Trophoblast cell (in vitro differentiated cells and primary cell): ENCODE measurements at regions not wholly inside any gene's neighbourhood (a gene's known extent, or its start where the extent isn't known, plus 50 kb on each side); places are given as distances from the start of the nearest gene placed in this dataset.
A peak's percentile ranks its signal among the peaks of the same experiment; 100 is the strongest.

ENCODE experiments used
- DNase-seq, 2 donors: peaks; one replicate each; pipeline ENCODE4 v3.0.0-alpha.2; 2016
- H2AFZ ChIP-seq: 2 replicates; pipeline ENCODE4 v1.6.1; 2013; ENCODE audit warnings: low read length, moderate library complexity, mild to moderate bottlenecking; ENCODE audit not compliant: insufficient read depth, poor library complexity
- H2AK5ac ChIP-seq: 2 replicates; pipeline ENCODE4 v1.6.1; 2013; ENCODE audit warnings: mild to moderate bottlenecking, low read length
- H2BK120ac ChIP-seq: 2 replicates; pipeline ENCODE4 v1.6.1; 2013; ENCODE audit warnings: low read length, mild to moderate bottlenecking, moderate library complexity; ENCODE audit not compliant: insufficient read depth, poor library complexity
- H2BK12ac ChIP-seq: 2 replicates; pipeline ENCODE4 v1.6.1; 2013; ENCODE audit warnings: mild to moderate bottlenecking, low read length, moderate library complexity
- H2BK5ac ChIP-seq: 2 replicates; pipeline ENCODE4 v1.6.1; 2013; ENCODE audit warnings: low read length, low read depth, moderate library complexity, mild to moderate bottlenecking; ENCODE audit not compliant: poor library complexity
- H3K14ac ChIP-seq: 2 replicates; pipeline ENCODE4 v1.6.1; 2013; ENCODE audit warnings: mild to moderate bottlenecking, low read length
- H3K18ac ChIP-seq: 2 replicates; pipeline ENCODE4 v1.6.1; 2013; ENCODE audit warnings: mild to moderate bottlenecking, low read length
- H3K23ac ChIP-seq: 2 replicates; pipeline ENCODE4 v1.6.1; 2013; ENCODE audit warnings: low read length
- H3K27ac ChIP-seq: 2 replicates; pipeline ENCODE4 v1.5.1; 2013; ENCODE audit warnings: low read depth, mild to moderate bottlenecking, inconsistent platforms, low read length, moderate library complexity
- H3K27me3 ChIP-seq: 2 replicates; pipeline ENCODE4 v1.6.1; 2013; ENCODE audit warnings: inconsistent platforms, mild to moderate bottlenecking, low read length, moderate library complexity; ENCODE audit not compliant: insufficient read depth
- H3K36me3 ChIP-seq, 2 experiments: 1 replicate in 1 of 2; 2 replicates in 1 of 2; pipeline ENCODE4 v1.6.1; 2013; ENCODE audit warnings: low read length in 2 of 2, mild to moderate bottlenecking in 2 of 2, moderate library complexity in 1 of 2; ENCODE audit not compliant: insufficient read depth in 2 of 2, control insufficient read depth in 1 of 2
- H3K4ac ChIP-seq: 2 replicates; pipeline ENCODE4 v1.6.1; 2013; ENCODE audit warnings: low read depth, mild to moderate bottlenecking, low read length, moderate library complexity
- H3K4me1 ChIP-seq, 2 experiments: 1 replicate in 1 of 2; 2 replicates in 1 of 2; pipeline ENCODE4 v1.6.1; 2013; ENCODE audit warnings: low read length in 2 of 2, mild to moderate bottlenecking in 2 of 2, moderate library complexity in 1 of 2; ENCODE audit not compliant: insufficient read depth in 2 of 2, control insufficient read depth in 1 of 2
- H3K4me2 ChIP-seq: 2 replicates; pipeline ENCODE4 v1.6.1; 2013; ENCODE audit warnings: inconsistent platforms, mild to moderate bottlenecking, low read length, moderate library complexity
- H3K4me3 ChIP-seq: 2 replicates; pipeline ENCODE4 v1.5.1; 2013; ENCODE audit warnings: mild to moderate bottlenecking, low read depth, low read length, inconsistent platforms
- H3K79me1 ChIP-seq: one replicate; pipeline ENCODE4 v1.6.1; 2013; ENCODE audit warnings: low read length
- H3K79me2 ChIP-seq: 2 replicates; pipeline ENCODE4 v1.6.1; 2013; ENCODE audit warnings: low read length, mild to moderate bottlenecking; ENCODE audit not compliant: control insufficient read depth, insufficient read depth, poor library complexity
- H3K9ac ChIP-seq: 2 replicates; pipeline ENCODE4 v1.6.1; 2013; ENCODE audit warnings: mild to moderate bottlenecking, low read length
- H3K9me3 ChIP-seq: 2 replicates; pipeline ENCODE4 v1.6.1; 2013; ENCODE audit warnings: low read depth, mild to moderate bottlenecking, control low read depth, inconsistent platforms, low read length; ENCODE audit not compliant: insufficient read depth
- H4K12ac ChIP-seq: 2 replicates; pipeline ENCODE4 v1.6.1; 2013; ENCODE audit warnings: low read depth, mild to moderate bottlenecking, low read length, moderate library complexity
- H4K8ac ChIP-seq: 2 replicates; pipeline ENCODE4 v1.6.1; 2013; ENCODE audit warnings: low read depth, mild to moderate bottlenecking, low read length, moderate library complexity
- H4K91ac ChIP-seq: one replicate; pipeline ENCODE4 v1.6.1; 2013; ENCODE audit warnings: low read depth, mild to moderate bottlenecking, low read length, moderate library complexity
- WGBS: extraction: QIAGEN DNeasy Blood & Tissue Kit; methylation state at CpG from one replicate; pipeline ENCODE4 v1.1.7; 2013; ENCODE audit warnings: missing lambda C conversion rate; ENCODE audit not compliant: insufficient read length, insufficient coverage; ENCODE audit errors: extremely low coverage; 5-methylcytosine and 5-hydroxymethylcytosine counted together

GRCh38 chr16:86052926-86053325, 154.0 kb downstream of the IRF8 start:
- Histone ChIP-seq H3K4me1 (peaks cover 2 to 4% of the 10 kb centered on the region in 2 experiments), H3K9me3 (peaks cover 2% of the 10 kb centered on the region), H3K18ac (no peak overlapping the region), H4K8ac (no peak overlapping the region), H2BK12ac (no peak overlapping the region), H3K27me3 (no peaks in the 10 kb centered on the region), H2BK5ac (no peak overlapping the region), H3K27ac (no peak overlapping the region), H4K12ac (no peak overlapping the region), H2AK5ac (no peak overlapping the region), H3K79me1 (no peaks in the 10 kb centered on the region), H4K91ac (no peak overlapping the region), H3K79me2 (no peaks in the 10 kb centered on the region), H3K4ac (no peak overlapping the region), H2BK120ac (no peak overlapping the region), H3K4me3 (no peak overlapping the region), H3K36me3 (no peaks in the 10 kb centered on the region), H3K14ac (no peak overlapping the region), H3K4me2 (no peak overlapping the region), H3K9ac (peak overlapping the region; percentile 4), H2AFZ (no peak overlapping the region), H3K23ac (no peak overlapping the region)
- WGBS: no CpG with 5 or more reads among the region's 6 CpGs
- no peak for DNase-seq

- Histone ChIP-seq H4K12ac (no peak overlapping the region), H3K23ac (no peak overlapping the region), H3K4ac (no peak overlapping the region), H2BK120ac (no peak overlapping the region), H2AK5ac (no peak overlapping the region), H2BK12ac (no peak overlapping the region), H2BK5ac (no peak overlapping the region), H3K4me2 (no peak overlapping the region), H4K8ac (no peak overlapping the region), H3K9ac (no peak overlapping the region), H3K4me1 (no peaks in the 10 kb centered on the region), H3K79me1 (no peaks in the 10 kb centered on the region), H3K9me3 (peaks cover 2% of the 10 kb centered on the region), H3K79me2 (no peaks in the 10 kb centered on the region), H3K27ac (no peak overlapping the region), H3K18ac (no peak overlapping the region), H3K36me3 (no peaks in the 10 kb centered on the region), H4K91ac (no peak overlapping the region), H3K27me3 (no peaks in the 10 kb centered on the region), H3K14ac (no peak overlapping the region), H2AFZ (no peak overlapping the region), H3K4me3 (no peak overlapping the region)
- no CpG with 5 or more reads among the region's 15 CpGs for WGBS
- DNase-seq: no peak
Observed at GRCh38 chr16:86059253-86060171, 160.6 kb downstream of the IRF8 start.

- Histone ChIP-seq H3K36me3 (no peaks in the 10 kb centered on the region), H3K14ac (no peak overlapping the region), H3K27me3 (no peaks in the 10 kb centered on the region), H2AK5ac (no peak overlapping the region), H3K9me3 (peaks cover 2% of the 10 kb centered on the region), H3K18ac (no peak overlapping the region), H3K4me3 (no peak overlapping the region), H3K4me2 (no peak overlapping the region), H3K27ac (no peak overlapping the region), H3K79me2 (no peaks in the 10 kb centered on the region), H2BK12ac (no peak overlapping the region), H4K8ac (no peak overlapping the region), H2AFZ (no peak overlapping the region), H3K23ac (no peak overlapping the region), H3K4ac (no peak overlapping the region), H3K4me1 (no peaks in the 10 kb centered on the region), H2BK120ac (no peak overlapping the region), H3K79me1 (no peaks in the 10 kb centered on the region), H3K9ac (no peak overlapping the region), H2BK5ac (no peak overlapping the region), H4K12ac (no peak overlapping the region), H4K91ac (no peak overlapping the region)
- WGBS: no CpG with 5 or more reads among the region's 28 CpGs
- DNase-seq: no peak
Observed at GRCh38 chr16:86060381-86061317, 161.7 kb downstream of the IRF8 start.

GRCh38 chr16:86061318-86061695, 162.3 kb downstream of the IRF8 start:
- H3K79me1 ChIP-seq: no peaks in the 10 kb centered on the region
- no CpG with 5 or more reads among the region's 11 CpGs for whole genome bisulfite sequencing
- H3K23ac ChIP-seq: no peak overlapping the region
- H3K9me3 ChIP-seq: peaks cover 2% of the 10 kb centered on the region
- no peak overlapping the region for H2BK5ac ChIP-seq
- H3K4me3 ChIP-seq: no peak overlapping the region
- no peak overlapping the region for H4K91ac ChIP-seq
- no peak overlapping the region for H3K27ac ChIP-seq
- no peak overlapping the region for H4K12ac ChIP-seq
- no peak for DNase-seq
- no peak overlapping the region for H2AFZ ChIP-seq
- H3K14ac ChIP-seq: no peak overlapping the region
- H4K8ac ChIP-seq: no peak overlapping the region
- H3K18ac ChIP-seq: no peak overlapping the region
- H2BK120ac ChIP-seq: no peak overlapping the region
- H3K4ac ChIP-seq: no peak overlapping the region
- no peak overlapping the region for H3K4me2 ChIP-seq
- H3K79me2 ChIP-seq: no peaks in the 10 kb centered on the region
- H3K4me1 ChIP-seq: no peaks in the 10 kb centered on the region
- H2BK12ac ChIP-seq: no peak overlapping the region
- H2AK5ac ChIP-seq: no peak overlapping the region
- no peak overlapping the region for H3K9ac ChIP-seq
- no peaks in the 10 kb centered on the region for H3K27me3 ChIP-seq
- no peaks in the 10 kb centered on the region for H3K36me3 ChIP-seq
